NB4 (cell line): ENCODE measurements at regions not wholly inside any gene's neighbourhood (a gene's known extent, or its start where the extent isn't known, plus 50 kb on each side); places are given as distances from the start of the nearest gene placed in this dataset.

Source experiments
- MYC ChIP-seq: IDR thresholded peaks from 2 replicates; pipeline ENCODE4 v1.6.1; 2011; ENCODE audit warnings: low read depth, low read length
- POLR2A ChIP-seq: IDR thresholded peaks from 2 replicates; pipeline ENCODE4 v1.6.1; 2011; ENCODE audit warnings: mild to moderate bottlenecking; ENCODE audit not compliant: insufficient read length; ENCODE audit errors: extremely low read depth
- TF ChIP-seq, protein P1 (sequence below): IDR thresholded peaks from one replicate; pipeline ENCODE4 v1.5.1; 2012; ENCODE audit warnings: low read depth, low read length
- TF ChIP-seq, protein P2 (sequence below): IDR thresholded peaks from 2 replicates; pipeline ENCODE4 v1.6.1; 2011; ENCODE audit warnings: low read depth, low read length

DNA sequence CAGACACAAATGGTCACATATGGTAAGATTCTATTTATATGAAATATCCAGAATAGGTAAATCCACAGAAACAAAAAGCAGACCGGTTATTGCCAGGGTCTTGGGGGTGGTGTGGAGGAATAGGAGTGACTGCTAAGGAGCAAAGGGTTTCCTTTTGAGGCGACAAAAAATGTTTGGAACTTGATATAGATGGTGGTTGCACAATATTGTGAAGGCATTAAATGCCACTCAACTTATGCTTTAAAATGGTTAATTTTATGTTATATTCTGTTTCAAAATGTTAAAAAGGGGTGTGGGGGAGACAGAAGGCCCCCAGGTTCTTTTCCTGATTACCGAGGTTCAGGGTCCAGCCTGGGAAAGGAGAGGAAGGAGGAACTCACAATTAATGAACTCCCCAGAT, 304.4 kb downstream of the RRAGC start:
- TF ChIP-seq POLR2A: no peak
- TF ChIP-seq, protein P1, sequence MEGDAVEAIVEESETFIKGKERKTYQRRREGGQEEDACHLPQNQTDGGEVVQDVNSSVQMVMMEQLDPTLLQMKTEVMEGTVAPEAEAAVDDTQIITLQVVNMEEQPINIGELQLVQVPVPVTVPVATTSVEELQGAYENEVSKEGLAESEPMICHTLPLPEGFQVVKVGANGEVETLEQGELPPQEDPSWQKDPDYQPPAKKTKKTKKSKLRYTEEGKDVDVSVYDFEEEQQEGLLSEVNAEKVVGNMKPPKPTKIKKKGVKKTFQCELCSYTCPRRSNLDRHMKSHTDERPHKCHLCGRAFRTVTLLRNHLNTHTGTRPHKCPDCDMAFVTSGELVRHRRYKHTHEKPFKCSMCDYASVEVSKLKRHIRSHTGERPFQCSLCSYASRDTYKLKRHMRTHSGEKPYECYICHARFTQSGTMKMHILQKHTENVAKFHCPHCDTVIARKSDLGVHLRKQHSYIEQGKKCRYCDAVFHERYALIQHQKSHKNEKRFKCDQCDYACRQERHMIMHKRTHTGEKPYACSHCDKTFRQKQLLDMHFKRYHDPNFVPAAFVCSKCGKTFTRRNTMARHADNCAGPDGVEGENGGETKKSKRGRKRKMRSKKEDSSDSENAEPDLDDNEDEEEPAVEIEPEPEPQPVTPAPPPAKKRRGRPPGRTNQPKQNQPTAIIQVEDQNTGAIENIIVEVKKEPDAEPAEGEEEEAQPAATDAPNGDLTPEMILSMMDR: no peak
- no peak for TF ChIP-seq MYC
- TF ChIP-seq, protein P2, sequence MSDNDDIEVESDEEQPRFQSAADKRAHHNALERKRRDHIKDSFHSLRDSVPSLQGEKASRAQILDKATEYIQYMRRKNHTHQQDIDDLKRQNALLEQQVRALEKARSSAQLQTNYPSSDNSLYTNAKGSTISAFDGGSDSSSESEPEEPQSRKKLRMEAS: no peak
